Hematopoietic multipotent progenitor cell (in vitro differentiated cells): ENCODE measurements at regions not wholly inside any gene's neighbourhood (a gene's known extent, or its start where the extent isn't known, plus 50 kb on each side); places are given as distances from the start of the nearest gene placed in this dataset.
"Not testable (repeated sequence)": the region's sequence is repeated elsewhere in the genome, so short reads cannot be mapped to it uniquely, and the experiment has no call there.

Experiments
- DNase-seq, 3 donors: peaks; one replicate each; pipeline ENCODE4 v3.0.0-alpha.2; 2011 to 2015; ENCODE audit warnings: low read depth in 2 of 3, low spot score in 2 of 3

DNA sequence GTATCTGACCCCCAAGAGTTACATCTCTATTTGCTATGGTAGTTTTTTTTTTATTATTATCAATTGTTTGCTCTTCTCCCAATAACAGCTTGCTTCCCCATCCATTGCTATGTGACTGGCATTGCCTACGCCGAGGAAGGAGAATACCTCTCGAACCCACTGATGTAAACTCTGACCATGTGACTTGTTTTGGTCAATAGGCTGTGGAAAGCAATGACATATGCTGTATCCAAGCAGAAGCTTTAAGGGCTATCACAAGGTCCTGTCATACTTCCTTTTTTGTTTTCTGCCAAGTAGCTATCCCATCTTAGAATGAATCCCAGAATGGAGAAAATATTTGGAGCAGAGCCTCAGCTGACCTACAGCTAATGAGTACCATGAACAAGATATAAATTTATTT, 111.0 kb upstream of the FRMD4B start:
- no peak for DNase-seq

DNA sequence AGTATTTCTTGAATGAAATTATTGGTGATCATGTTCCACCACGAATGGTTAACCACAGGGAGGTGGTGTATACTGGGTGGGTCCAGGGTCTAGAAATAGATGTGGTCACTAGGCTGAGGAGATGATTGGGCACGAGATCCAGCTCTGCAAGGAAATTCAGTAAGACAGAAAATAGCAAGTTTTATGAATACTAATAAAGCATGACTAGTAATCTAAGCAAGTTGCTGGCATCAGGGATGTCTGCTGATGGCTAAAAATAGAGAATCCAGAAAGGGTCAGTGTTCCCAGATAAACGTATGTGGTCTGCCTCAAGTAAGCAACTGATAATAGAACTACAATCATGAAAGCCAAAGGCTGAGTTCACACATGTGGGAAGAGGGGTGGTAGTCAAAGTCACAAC, 108.3 kb upstream of the FRMD4B start:
- DNase-seq: no peak

DNA sequence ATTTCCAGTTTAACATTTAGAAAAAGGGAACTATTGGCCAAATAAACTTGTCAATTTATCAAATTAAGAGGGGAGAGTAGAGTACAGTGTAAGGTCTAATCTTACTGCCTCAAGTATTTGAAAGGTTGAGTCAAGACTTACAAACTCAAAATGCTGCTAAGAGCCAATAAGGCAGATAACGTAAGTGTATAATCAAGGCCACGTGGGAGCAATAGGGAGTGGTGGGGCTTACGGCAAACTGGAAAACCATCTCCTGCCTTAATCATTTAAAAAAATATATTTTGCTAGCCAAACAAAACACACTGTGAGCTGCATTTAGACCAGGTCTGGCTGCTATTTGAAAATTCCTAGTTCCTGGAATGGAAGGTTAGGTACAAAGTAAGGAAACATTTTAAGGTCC, 107.3 kb upstream of the FRMD4B start:
- DNase-seq: no peak

- peak in 1 of 3 donors; percentile 15 for DNase-seq
These were observed 106.1 kb upstream of the FRMD4B start for GRCh38 chr3:69491975-69492374.

DNA sequence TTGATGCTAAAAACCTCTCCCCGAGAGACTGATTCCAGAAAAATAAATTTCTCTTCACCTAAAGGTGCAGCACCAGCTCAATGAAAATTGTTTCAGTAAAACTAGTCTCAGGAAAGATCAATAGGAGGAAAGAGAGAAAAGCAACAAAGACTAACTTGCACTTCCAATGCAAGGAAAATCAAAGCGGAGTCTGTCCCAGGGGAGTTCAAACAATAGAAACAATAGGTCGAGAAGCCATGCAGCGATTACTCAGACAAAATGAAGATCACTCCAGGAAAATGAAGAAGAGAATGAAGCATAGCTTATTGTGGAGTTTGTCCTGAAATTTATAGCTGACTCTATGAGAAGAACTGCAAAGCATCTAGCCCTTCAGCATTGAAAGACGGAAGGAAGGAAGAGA, 105.1 kb upstream of the FRMD4B start:
- no peak for DNase-seq

GRCh38 chr3:69490235-69490634, 104.3 kb upstream of the FRMD4B start:
- peak in 2 of 3 donors; percentile 32 to 87 for DNase-seq

GRCh38 chr3:69488026-69488425, 102.1 kb upstream of the FRMD4B start:
- no peak for DNase-seq

- DNase-seq: no peak
These were observed 99.6 kb upstream of the FRMD4B start for GRCh38 chr3:69485489-69485888.

DNA sequence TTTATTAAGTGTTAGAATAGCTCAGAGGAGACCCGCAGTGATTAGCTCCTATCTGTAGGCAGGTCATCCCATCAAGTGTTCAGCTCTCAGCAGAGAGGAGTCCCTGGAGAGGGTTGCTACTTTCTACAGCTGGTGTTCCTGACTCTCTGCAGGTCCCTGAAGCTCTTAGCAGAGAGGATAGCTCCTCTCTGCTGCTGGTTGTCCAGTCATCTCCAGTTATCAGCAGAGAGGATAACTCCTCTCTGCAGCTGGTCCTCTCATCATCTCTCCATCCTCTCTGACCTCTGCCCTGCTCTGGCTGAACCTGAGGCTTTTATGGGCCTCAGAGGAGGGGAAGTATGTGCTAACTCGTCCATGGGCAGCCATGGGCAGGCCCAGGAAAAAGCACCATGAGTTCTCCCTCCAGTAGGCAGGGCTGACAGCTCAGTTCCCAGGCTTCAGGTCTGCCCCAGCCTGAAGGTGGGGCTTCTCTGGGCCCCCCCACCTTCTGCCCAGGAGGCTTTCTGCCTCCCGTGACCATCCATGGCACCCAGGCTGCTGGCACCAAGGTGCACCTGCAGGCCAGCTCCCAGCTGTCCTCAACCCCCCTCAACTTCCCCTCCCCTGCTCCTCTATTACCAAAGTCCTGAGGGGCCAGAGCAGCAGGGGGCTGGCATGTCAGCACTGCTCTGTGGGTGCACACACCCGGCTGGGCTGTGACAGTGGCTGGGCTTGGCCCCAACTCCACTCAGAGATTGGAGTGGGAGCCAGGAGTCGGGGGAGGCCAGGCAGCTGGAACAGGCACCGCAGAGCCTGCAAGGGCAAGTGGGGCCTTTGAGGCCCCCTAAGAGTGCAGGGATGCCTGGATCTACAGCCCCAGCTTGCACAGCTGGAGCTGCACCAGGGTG, 98.9 kb upstream of the FRMD4B start:
- no peak for DNase-seq

DNA sequence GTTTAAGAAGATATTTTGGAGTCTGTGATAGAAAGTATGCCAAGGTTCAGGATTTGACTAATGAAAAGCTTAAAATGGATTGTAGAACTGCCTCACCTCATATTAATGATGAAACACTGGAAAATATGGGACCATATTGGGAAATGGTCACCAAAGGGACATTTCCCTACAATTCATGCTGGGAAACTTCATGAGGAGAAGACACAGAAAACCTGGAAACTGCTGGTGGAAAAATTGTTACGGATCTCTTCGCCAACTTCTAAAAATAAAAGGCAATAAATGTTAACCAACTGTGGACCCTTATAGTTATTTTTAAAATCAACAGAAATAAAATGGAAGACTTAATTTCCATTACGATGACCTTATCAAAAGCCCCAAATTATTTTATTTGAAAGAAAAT, 97.6 kb upstream of the FRMD4B start:
- no peak for DNase-seq

DNA sequence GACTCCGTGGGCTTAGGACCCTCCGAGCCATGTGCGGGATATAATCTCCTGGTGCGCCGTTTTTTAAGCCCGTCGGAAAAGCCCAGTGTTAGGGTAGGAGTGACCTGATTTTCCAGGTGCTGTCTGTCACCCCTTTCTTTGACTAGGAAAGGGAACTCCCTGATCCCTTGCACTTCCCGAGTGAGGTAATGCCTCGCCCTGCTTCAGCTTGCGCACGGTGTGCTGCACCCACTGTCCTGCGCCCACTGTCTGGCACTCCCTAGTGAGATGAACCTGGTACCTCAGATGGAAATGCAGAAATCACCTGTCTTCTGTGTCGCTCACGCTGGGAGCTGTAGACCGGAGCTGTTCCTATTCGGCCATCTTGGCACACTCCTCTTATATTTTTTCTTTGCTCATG, 95.1 kb upstream of the FRMD4B start:
- DNase-seq: not testable (repeated sequence)

DNA sequence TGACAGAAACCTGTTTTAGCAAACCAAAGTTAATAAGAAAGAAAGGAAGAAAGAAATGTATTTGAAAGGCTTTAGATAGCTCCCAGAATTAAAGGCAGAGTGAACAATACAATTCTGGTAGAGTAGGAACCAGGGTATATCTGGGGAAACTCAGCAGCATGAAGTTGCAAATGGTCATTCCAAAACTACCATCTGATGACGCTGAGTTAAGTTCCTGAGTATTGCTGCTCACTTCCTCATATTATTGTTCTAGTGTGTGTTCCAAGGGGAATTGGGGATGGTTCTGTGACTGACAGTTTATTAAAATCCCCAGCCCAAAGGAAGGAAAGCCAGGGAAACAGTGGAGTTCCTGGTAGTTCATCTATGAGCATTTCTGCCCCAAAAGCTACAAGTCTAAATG, 88.3 kb upstream of the FRMD4B start:
- no peak for DNase-seq

DNA sequence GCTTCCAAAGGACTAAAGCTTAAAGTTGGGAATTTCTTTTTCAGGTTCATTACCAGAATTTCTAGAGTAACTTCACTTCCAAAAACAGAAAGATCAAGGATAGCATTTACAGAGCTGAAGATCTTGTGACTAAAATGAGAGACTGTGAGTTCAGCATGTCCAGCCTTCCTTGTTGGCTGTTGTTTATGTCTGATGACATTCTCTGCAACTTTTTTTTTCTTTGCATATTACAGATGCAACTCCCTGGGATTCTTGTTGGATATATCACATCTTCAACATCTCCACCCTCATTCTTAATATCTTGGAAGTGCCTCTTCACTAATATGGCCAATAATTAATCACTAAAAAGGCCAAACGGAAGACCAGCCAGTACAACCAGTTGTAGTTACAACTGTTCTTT, 86.2 kb upstream of the FRMD4B start:
- no peak for DNase-seq

DNA sequence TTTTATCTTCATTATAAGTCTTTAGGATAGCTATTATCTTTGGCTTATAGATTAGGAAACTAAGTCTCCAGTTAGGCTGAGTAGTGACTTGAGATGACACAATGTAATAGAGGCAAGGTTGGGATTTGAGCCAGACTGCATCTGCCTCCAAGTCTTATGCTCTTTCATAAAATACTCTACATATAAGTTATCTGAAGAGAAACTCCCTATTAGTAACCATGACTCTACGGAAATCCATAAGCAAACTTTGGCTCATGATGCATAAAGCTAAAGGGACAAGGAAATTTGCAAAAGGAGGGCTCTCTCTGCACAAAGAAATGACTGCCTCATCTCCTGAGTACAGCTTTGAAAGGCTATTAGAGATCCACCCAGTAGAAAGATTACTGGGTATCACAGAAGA, 77.6 kb upstream of the FRMD4B start:
- DNase-seq: no peak

GRCh38 chr3:69462826-69463100, 76.9 kb upstream of the FRMD4B start:
- DNase-seq: no peak

- no peak for DNase-seq
These were observed 76.3 kb upstream of the FRMD4B start for GRCh38 chr3:69462022-69462825.

DNA sequence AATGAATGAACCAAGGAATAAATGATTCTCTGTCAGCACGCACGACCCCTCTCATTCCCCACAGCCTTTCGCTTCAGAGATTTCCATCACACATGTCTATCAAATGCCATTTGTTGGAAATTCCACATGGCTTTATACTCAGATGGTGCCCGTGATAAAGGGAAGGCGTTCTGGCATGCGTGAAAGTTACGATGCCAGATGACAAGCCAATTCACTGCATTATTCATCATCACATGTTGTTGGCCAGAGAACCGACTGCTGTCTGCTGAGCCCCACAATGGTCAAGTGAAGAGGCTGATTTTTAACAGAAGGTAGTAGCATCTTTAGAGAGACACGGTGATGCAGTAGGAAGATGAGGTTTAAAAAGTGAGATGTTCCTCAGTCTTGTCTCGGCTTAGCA, 74.1 kb upstream of the FRMD4B start:
- no peak for DNase-seq

- DNase-seq: peak in 2 of 3 donors; percentile 75 to 90
These were observed 73.0 kb upstream of the FRMD4B start for GRCh38 chr3:69458803-69459365.

GRCh38 chr3:69456631-69457030, 70.7 kb upstream of the FRMD4B start:
- DNase-seq: no peak

GRCh38 chr3:69454204-69454787, 68.4 kb upstream of the FRMD4B start:
- DNase-seq: no peak

- DNase-seq: no peak
These were observed 66.4 kb upstream of the FRMD4B start for GRCh38 chr3:69452295-69452694.
